K562 (cell line): ENCODE measurements at regions not wholly inside any gene's neighbourhood (a gene's known extent, or its start where the extent isn't known, plus 50 kb on each side); places are given as distances from the start of the nearest gene placed in this dataset.

Source experiments
- ATAC-seq: fragments of 200-7000 bp; cut with Tn5 transposase; 3 replicates; pipeline ENCODE4 v1.9.1; 2020; ENCODE audit warnings: moderate library complexity
- BruUV-seq: library from RNA; stranded (reverse); fragments of 400-500 nt; replicated peaks from 2 replicates; lab custom pipeline; 2021; lab: Mats Ljungman, UMichigan
- CTCF ChIA-PET: fragments of 300-600 bp; formaldehyde crosslinking; extraction: SDS; loops from one replicate; lab custom pipeline; 2021; ENCODE audit warnings: low intra/inter-chr PET ratio; lab: Yijun Ruan, JAX
- POLR2A ChIA-PET: fragments of 300-600, 350-650 bp; sonication (Branson Sonifier 250); formaldehyde crosslinking; extraction: SDS; loops from one replicate; lab custom pipeline; 2021; ENCODE audit warnings: antibody characterized with exemption, inconsistent platforms; lab: Yijun Ruan, JAX
- DNase-seq, 4 experiments: peaks; one replicate each; pipeline versions ENCODE4 v3.0.0 to v3.0.0-alpha.2; 2011 to 2018; ENCODE audit warnings: low spot score in 3 of 4, mixed read lengths in 3 of 4; ENCODE audit errors: extremely low read depth in 1 of 4
- FAIRE-seq: peaks from 2 replicates; lab custom pipeline; 2011; peaks lifted over from hg19 to GRCh38; lab: Jason Lieb, UNC
- H2AFZ ChIP-seq: 2 replicates; pipeline ENCODE4 v1.6.0; 2011; ENCODE audit warnings: low read depth, low read length, control low read depth, inconsistent platforms
- H3K27ac ChIP-seq: fragments of 200-600 bp; 3 replicates; pipeline ENCODE4 v1.8.0; 2011; ENCODE audit warnings: low read depth, mild to moderate bottlenecking, control low read depth, inconsistent platforms, low read length, moderate library complexity, mixed read lengths; ENCODE audit errors: extremely low read depth
- H3K27me3 ChIP-seq, 2 experiments: fragments of 300-600 bp in 1 of 2; 2 replicates in 1 of 2; 3 replicates in 1 of 2; pipeline versions ENCODE4 v1.6.0 to v1.8.0; 2011; ENCODE audit warnings: inconsistent platforms in 2 of 2, low read length in 2 of 2, mild to moderate bottlenecking in 1 of 2, mixed read lengths in 1 of 2, moderate library complexity in 1 of 2; ENCODE audit not compliant: control insufficient read depth in 2 of 2, insufficient read depth in 2 of 2
- H3K36me3 ChIP-seq: fragments of 300-600 bp; 3 replicates; pipeline ENCODE4 v1.8.0; 2011; ENCODE audit warnings: mild to moderate bottlenecking, low read length, inconsistent platforms; ENCODE audit not compliant: control insufficient read depth, insufficient read depth
- H3K4me1 ChIP-seq, 2 experiments: fragments of 200-600 bp in 1 of 2; replicated peaks in 1 of 2; 2 replicates in 1 of 2; 3 replicates in 1 of 2; pipeline versions ENCODE4 v1.5.1 to v1.8.0; 2011; ENCODE audit warnings: inconsistent platforms in 2 of 2, low read length in 2 of 2, mild to moderate bottlenecking in 1 of 2, mixed read lengths in 1 of 2, moderate library complexity in 1 of 2; ENCODE audit not compliant: control insufficient read depth in 2 of 2, insufficient read depth in 2 of 2
- H3K4me2 ChIP-seq: 2 replicates; pipeline ENCODE4 v1.6.1; 2011; ENCODE audit warnings: low read length, control low read depth, inconsistent platforms, mixed read lengths; ENCODE audit not compliant: insufficient read depth
- H3K4me3 ChIP-seq: fragments of 200-600 bp; sonication (generic), shearing (Covaris generic); 2 replicates; pipeline ENCODE4 v1.5.1; 2016; ENCODE audit warnings: control low read depth, inconsistent platforms
- H3K79me2 ChIP-seq: fragments of 200-600 bp; 3 replicates; pipeline ENCODE4 v1.8.0; 2011; ENCODE audit warnings: low read length, inconsistent platforms; ENCODE audit not compliant: control insufficient read depth, insufficient read depth
- H3K9ac ChIP-seq, 2 experiments: 2 replicates each; pipeline versions ENCODE4 v1.6.0 to v1.6.1; 2011; ENCODE audit warnings: low read depth in 2 of 2, low read length in 2 of 2, control low read depth in 1 of 2, inconsistent platforms in 1 of 2, mild to moderate bottlenecking in 1 of 2, mixed read lengths in 1 of 2; ENCODE audit not compliant: insufficient read depth in 1 of 2
- H3K9me1 ChIP-seq: one replicate; pipeline ENCODE4 v1.6.0; 2011; ENCODE audit warnings: inconsistent platforms, mild to moderate bottlenecking, low read length, moderate library complexity; ENCODE audit not compliant: control insufficient read depth, insufficient read depth
- H3K9me3 ChIP-seq: replicated peaks from 2 replicates; pipeline ENCODE4 v1.5.1; 2011; ENCODE audit warnings: low read depth, low read length, inconsistent platforms; ENCODE audit not compliant: control insufficient read depth, insufficient read depth
- H4K20me1 ChIP-seq: replicated peaks from 2 replicates; pipeline ENCODE4 v1.6.1; 2011; ENCODE audit warnings: low read length, inconsistent platforms, mixed read lengths; ENCODE audit not compliant: control insufficient read depth, insufficient read depth
- CTCF ChIP-seq, 3 experiments: IDR thresholded peaks in 2 of 3; conservative IDR thresholded peaks in 1 of 3; 2 replicates each; pipeline ENCODE4 v1.5.1; 2011 to 2012; ENCODE audit warnings: low read length in 3 of 3, mild to moderate bottlenecking in 3 of 3, control low read depth in 2 of 3, improper control_type of control experiment in 1 of 3, inconsistent platforms in 1 of 3, low read depth in 1 of 3, mixed read lengths in 1 of 3, moderate library complexity in 1 of 3; ENCODE audit not compliant: insufficient read depth in 2 of 3
- FOXA3 ChIP-seq, 2 experiments: fragments of 450-650 bp in 1 of 2; sonication (generic) in 1 of 2; formaldehyde crosslinking; IDR thresholded peaks in 1 of 2; conservative IDR thresholded peaks in 1 of 2; 2 replicates each; pipeline versions ENCODE4 v1.4.0 to v1.8.0; 2020 to 2022; ENCODE audit warnings: mild to moderate bottlenecking in 2 of 2, missing genetic modification reagents in 1 of 2
- HOXB6 ChIP-seq: fragments of 250-450 bp; sonication (Bioruptor Pico); IDR thresholded peaks from 2 replicates; pipeline ENCODE4 v1.5.1; 2022; ENCODE audit warnings: mild to moderate bottlenecking, borderline replicate concordance
- SP1 ChIP-seq: sonication (generic); formaldehyde crosslinking; IDR thresholded peaks from 2 replicates; pipeline ENCODE4 v1.8.1; 2022; ENCODE audit warnings: mild to moderate bottlenecking, missing genetic modification reagents
- THAP7 ChIP-seq: fragments of 250-450 bp; sonication (Bioruptor Pico); IDR thresholded peaks from 2 replicates; pipeline ENCODE4 v1.5.0; 2021
- TOE1 ChIP-seq, 2 experiments: fragments of 450-650 bp in 1 of 2; sonication (generic) in 1 of 2; formaldehyde crosslinking in 1 of 2; IDR thresholded peaks; 2 replicates each; pipeline versions ENCODE4 v1.7.1 to v1.8.0; 2016 to 2022; ENCODE audit warnings: borderline replicate concordance in 2 of 2, mild to moderate bottlenecking in 2 of 2, antibody characterized with exemption in 1 of 2, inconsistent platforms in 1 of 2, low read depth in 1 of 2, missing genetic modification reagents in 1 of 2, moderate library complexity in 1 of 2
- WGBS: fragments of 100-300 bp; shearing (Covaris generic); methylation state at CpG from one replicate; pipeline ENCODE4 v1.1.6; 2016; ENCODE audit warnings: low coverage, mixed read lengths; ENCODE audit not compliant: insufficient coverage; ENCODE audit errors: missing lambda C conversion rate; 5-methylcytosine and 5-hydroxymethylcytosine counted together
- in situ Hi-C: fragments of 300-500 bp; cut with MboI; formaldehyde crosslinking; loops from 4 replicates; pipeline ENCODE4 v1.15.0; 2018; ENCODE audit warnings: inconsistent platforms, mixed read lengths
- intact Hi-C: fragments of 100-400 bp; cut with micrococcal nuclease; formaldehyde crosslinking; loops from 2 replicates; pipeline ENCODE4 v1.14.2; 2022
- TF ChIP-seq, protein P1 (sequence below): fragments of 250-450 bp; sonication (Bioruptor Pico); IDR thresholded peaks from 2 replicates; pipeline ENCODE4 v1.5.0; 2021

DNA sequence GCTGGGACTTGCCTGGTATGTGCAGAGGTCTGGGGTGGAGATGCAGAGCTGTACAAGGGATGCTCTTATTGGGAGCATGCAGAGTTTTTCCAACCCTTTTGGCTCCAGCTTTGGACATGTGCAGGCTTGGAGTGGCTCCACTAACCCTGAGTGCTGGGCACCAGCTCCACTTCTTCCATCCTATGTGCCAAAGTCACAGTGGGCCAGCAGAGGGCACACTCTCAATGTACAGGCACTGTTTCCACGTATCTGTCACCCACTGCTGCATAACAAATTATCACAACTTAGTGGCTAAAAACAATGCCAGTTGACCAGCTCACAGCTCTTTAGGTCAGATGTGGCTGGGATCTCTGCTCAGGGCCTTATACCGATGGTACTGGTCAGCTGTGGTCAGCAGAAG, 631.8 kb downstream of the AJAP1 start:
- Histone ChIP-seq H3K79me2 (no peaks in the 10 kb centered on the region), H3K27ac (no peak overlapping the region), H3K4me1 (no peaks in the 10 kb centered on the region), H3K9me3 (no peaks in the 10 kb centered on the region; the same call in 1 of the 2 replicates), H3K9me1 (no peaks in the 10 kb centered on the region)
- WGBS = 0% methylated on average over 2 of the region's 2 CpGs
- no peak for TF ChIP-seq FOXA3 (CRISPR knock-in tag; conservative IDR thresholded peaks at IDR 0.05 in 1 of 2, IDR thresholded peaks at IDR 0.05 in 1 of 2)
- TF ChIP-seq, protein P1, sequence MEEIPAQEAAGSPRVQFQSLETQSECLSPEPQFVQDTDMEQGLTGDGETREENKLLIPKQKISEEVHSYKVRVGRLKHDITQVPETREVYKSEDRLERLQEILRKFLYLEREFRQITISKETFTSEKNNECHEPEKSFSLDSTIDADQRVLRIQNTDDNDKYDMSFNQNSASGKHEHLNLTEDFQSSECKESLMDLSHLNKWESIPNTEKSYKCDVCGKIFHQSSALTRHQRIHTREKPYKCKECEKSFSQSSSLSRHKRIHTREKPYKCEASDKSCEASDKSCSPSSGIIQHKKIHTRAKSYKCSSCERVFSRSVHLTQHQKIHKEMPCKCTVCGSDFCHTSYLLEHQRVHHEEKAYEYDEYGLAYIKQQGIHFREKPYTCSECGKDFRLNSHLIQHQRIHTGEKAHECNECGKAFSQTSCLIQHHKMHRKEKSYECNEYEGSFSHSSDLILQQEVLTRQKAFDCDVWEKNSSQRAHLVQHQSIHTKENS (CRISPR knock-in tag) = no peak
- TF ChIP-seq THAP7 = no peak
- TF ChIP-seq HOXB6 = no peak
- no peak for TF ChIP-seq SP1
- TF ChIP-seq TOE1 (IDR thresholded peaks at IDR 0.05; ENCODE audit: borderline replicate concordance) = no peak
- TF ChIP-seq TOE1 (CRISPR knock-in tag; IDR thresholded peaks at IDR 0.05; ENCODE audit: borderline replicate concordance, low read depth) = no peak
- TF ChIP-seq CTCF (IDR thresholded peaks at IDR 0.05 in 2 of 3, conservative IDR thresholded peaks at IDR 0.05 in 1 of 3; ENCODE audit: insufficient read depth in 2 of 3, low read depth in 1 of 3, low read length in 3 of 3) = peak in 2 of 3 experiments; percentile 28 to 29; a peak in 2 of 6 replicates
- TF ChIP-seq, all 486 proteins: peak for 1
- H3K27me3 ChIP-seq = no peaks in the 10 kb centered on the region
- ATAC-seq (no peak), DNase-seq (peak in 1 of 4 experiments; percentile 11), FAIRE-seq (no peak)
- H3K4me2 ChIP-seq = no peak overlapping the region
- H3K4me3 ChIP-seq = no peak overlapping the region
- intact Hi-C loops = no loop called here
- in situ Hi-C loops = no loop called here
- no peaks in the 10 kb centered on the region for H4K20me1 ChIP-seq
- CTCF ChIA-PET = interaction anchor here (0.6 kb wide), 1 partner anchor 15 kb away, joined by 3 read pairs; no protein-coding TSS in a partner anchor
- BruUV-seq = no TSS peak
- no peak overlapping the region for H2AFZ ChIP-seq
- H3K36me3 ChIP-seq = no peaks in the 10 kb centered on the region
- POLR2A ChIA-PET = no interaction called here
- no peak overlapping the region for H3K9ac ChIP-seq
